K562 (cell line): ENCODE measurements at regions not wholly inside any gene's neighbourhood (a gene's known extent, or its start where the extent isn't known, plus 50 kb on each side); places are given as distances from the start of the nearest gene placed in this dataset.

Experiments
- ATAC-seq: fragments of 200-7000 bp; cut with Tn5 transposase; 3 replicates; pipeline ENCODE4 v1.9.1; 2020; ENCODE audit warnings: moderate library complexity
- BruUV-seq: library from RNA; stranded (reverse); fragments of 400-500 nt; replicated peaks from 2 replicates; lab custom pipeline; 2021; lab: Mats Ljungman, UMichigan
- CTCF ChIA-PET: fragments of 300-600 bp; formaldehyde crosslinking; extraction: SDS; loops from one replicate; lab custom pipeline; 2021; ENCODE audit warnings: low intra/inter-chr PET ratio; lab: Yijun Ruan, JAX
- POLR2A ChIA-PET: fragments of 300-600, 350-650 bp; sonication (Branson Sonifier 250); formaldehyde crosslinking; extraction: SDS; loops from one replicate; lab custom pipeline; 2021; ENCODE audit warnings: antibody characterized with exemption, inconsistent platforms; lab: Yijun Ruan, JAX
- DNase-seq, 4 experiments: peaks; one replicate each; pipeline versions ENCODE4 v3.0.0 to v3.0.0-alpha.2; 2011 to 2018; ENCODE audit warnings: low spot score in 3 of 4, mixed read lengths in 3 of 4; ENCODE audit errors: extremely low read depth in 1 of 4
- FAIRE-seq: peaks from 2 replicates; lab custom pipeline; 2011; peaks lifted over from hg19 to GRCh38; lab: Jason Lieb, UNC
- H2AFZ ChIP-seq: 2 replicates; pipeline ENCODE4 v1.6.0; 2011; ENCODE audit warnings: low read depth, low read length, control low read depth, inconsistent platforms
- H3K27ac ChIP-seq: fragments of 200-600 bp; 3 replicates; pipeline ENCODE4 v1.8.0; 2011; ENCODE audit warnings: low read depth, mild to moderate bottlenecking, control low read depth, inconsistent platforms, low read length, moderate library complexity, mixed read lengths; ENCODE audit errors: extremely low read depth
- H3K27me3 ChIP-seq, 2 experiments: fragments of 300-600 bp in 1 of 2; 2 replicates in 1 of 2; 3 replicates in 1 of 2; pipeline versions ENCODE4 v1.6.0 to v1.8.0; 2011; ENCODE audit warnings: inconsistent platforms in 2 of 2, low read length in 2 of 2, mild to moderate bottlenecking in 1 of 2, mixed read lengths in 1 of 2, moderate library complexity in 1 of 2; ENCODE audit not compliant: control insufficient read depth in 2 of 2, insufficient read depth in 2 of 2
- H3K36me3 ChIP-seq: fragments of 300-600 bp; 3 replicates; pipeline ENCODE4 v1.8.0; 2011; ENCODE audit warnings: mild to moderate bottlenecking, low read length, inconsistent platforms; ENCODE audit not compliant: control insufficient read depth, insufficient read depth
- H3K4me1 ChIP-seq, 2 experiments: fragments of 200-600 bp in 1 of 2; replicated peaks in 1 of 2; 2 replicates in 1 of 2; 3 replicates in 1 of 2; pipeline versions ENCODE4 v1.5.1 to v1.8.0; 2011; ENCODE audit warnings: inconsistent platforms in 2 of 2, low read length in 2 of 2, mild to moderate bottlenecking in 1 of 2, mixed read lengths in 1 of 2, moderate library complexity in 1 of 2; ENCODE audit not compliant: control insufficient read depth in 2 of 2, insufficient read depth in 2 of 2
- H3K4me2 ChIP-seq: 2 replicates; pipeline ENCODE4 v1.6.1; 2011; ENCODE audit warnings: low read length, control low read depth, inconsistent platforms, mixed read lengths; ENCODE audit not compliant: insufficient read depth
- H3K4me3 ChIP-seq: fragments of 200-600 bp; sonication (generic), shearing (Covaris generic); 2 replicates; pipeline ENCODE4 v1.5.1; 2016; ENCODE audit warnings: control low read depth, inconsistent platforms
- H3K79me2 ChIP-seq: fragments of 200-600 bp; 3 replicates; pipeline ENCODE4 v1.8.0; 2011; ENCODE audit warnings: low read length, inconsistent platforms; ENCODE audit not compliant: control insufficient read depth, insufficient read depth
- H3K9ac ChIP-seq, 2 experiments: 2 replicates each; pipeline versions ENCODE4 v1.6.0 to v1.6.1; 2011; ENCODE audit warnings: low read depth in 2 of 2, low read length in 2 of 2, control low read depth in 1 of 2, inconsistent platforms in 1 of 2, mild to moderate bottlenecking in 1 of 2, mixed read lengths in 1 of 2; ENCODE audit not compliant: insufficient read depth in 1 of 2
- H3K9me1 ChIP-seq: one replicate; pipeline ENCODE4 v1.6.0; 2011; ENCODE audit warnings: inconsistent platforms, mild to moderate bottlenecking, low read length, moderate library complexity; ENCODE audit not compliant: control insufficient read depth, insufficient read depth
- H3K9me3 ChIP-seq: replicated peaks from 2 replicates; pipeline ENCODE4 v1.5.1; 2011; ENCODE audit warnings: low read depth, low read length, inconsistent platforms; ENCODE audit not compliant: control insufficient read depth, insufficient read depth
- H4K20me1 ChIP-seq: replicated peaks from 2 replicates; pipeline ENCODE4 v1.6.1; 2011; ENCODE audit warnings: low read length, inconsistent platforms, mixed read lengths; ENCODE audit not compliant: control insufficient read depth, insufficient read depth
- CBX5 ChIP-seq: IDR thresholded peaks from 2 replicates; pipeline ENCODE4 v1.6.1; 2014; ENCODE audit warnings: low read depth, borderline replicate concordance
- ELF4 ChIP-seq: fragments of 450-650 bp; formaldehyde crosslinking; IDR thresholded peaks from 2 replicates; pipeline ENCODE4 v1.4.0; 2022; ENCODE audit warnings: missing genetic modification characterization
- FOXA1 ChIP-seq: fragments of 450-650 bp; IDR thresholded peaks from 2 replicates; pipeline ENCODE4 v1.6.1; 2016; ENCODE audit warnings: mild to moderate bottlenecking, borderline replicate concordance
- FOXK1 ChIP-seq: sonication (generic); formaldehyde crosslinking; IDR thresholded peaks from 2 replicates; pipeline ENCODE4 v1.8.0; 2022; ENCODE audit warnings: missing genetic modification reagents, mild to moderate bottlenecking, borderline replicate concordance
- HDAC1 ChIP-seq, 2 experiments: fragments of 450-650 bp; IDR thresholded peaks; 2 replicates each; pipeline ENCODE4 v1.6.1; 2016 to 2017; ENCODE audit warnings: inconsistent platforms in 1 of 2, mild to moderate bottlenecking in 1 of 2, moderate library complexity in 1 of 2
- MED1 ChIP-seq: sonication (generic); formaldehyde crosslinking; IDR thresholded peaks from 2 replicates; pipeline ENCODE4 v1.8.1; 2023; ENCODE audit warnings: missing genetic modification reagents, borderline replicate concordance
- PRDM10 ChIP-seq: fragments of 450-650 bp; IDR thresholded peaks from 2 replicates; pipeline ENCODE4 v1.6.1; 2018; ENCODE audit not compliant: partially characterized antibody
- SLC30A9 ChIP-seq: fragments of 250-450 bp; sonication (Bioruptor Pico); IDR thresholded peaks from 2 replicates; pipeline ENCODE4 v1.8.0; 2022; ENCODE audit warnings: mild to moderate bottlenecking, moderate library complexity
- SREBF1 ChIP-seq: fragments of 150-350 bp; IDR thresholded peaks from 2 replicates; pipeline ENCODE4 v1.6.1; 2014; ENCODE audit warnings: antibody characterized with exemption, low read depth, low read length, borderline replicate concordance
- TAF1 ChIP-seq: IDR thresholded peaks from 2 replicates; pipeline ENCODE4 v1.6.1; 2011; ENCODE audit warnings: mild to moderate bottlenecking, low read length, moderate library complexity; ENCODE audit not compliant: insufficient read depth, control insufficient read depth, severe bottlenecking; ENCODE audit errors: extremely low read depth
- WHSC1 ChIP-seq: IDR thresholded peaks from one replicate; pipeline ENCODE4 v1.6.1; 2012; ENCODE audit warnings: low read length, control low read depth, inconsistent platforms
- ZFP36 ChIP-seq: fragments of 150-350 bp; IDR thresholded peaks from 2 replicates; pipeline ENCODE4 v1.6.1; 2018; ENCODE audit warnings: low read length, low read depth; ENCODE audit not compliant: partially characterized antibody
- ZKSCAN8 ChIP-seq: fragments of 200-800 bp; sonication (Bioruptor generic); IDR thresholded peaks from 2 replicates; pipeline ENCODE4 v1.6.1; 2016; ENCODE audit warnings: missing genetic modification characterization, missing compliant biosample characterization
- ZMIZ1 ChIP-seq, 2 experiments: fragments of 150-350 bp in 1 of 2; IDR thresholded peaks; 2 replicates each; pipeline ENCODE4 v1.6.1; 2012 to 2016; ENCODE audit warnings: low read depth in 2 of 2, low read length in 2 of 2, mild to moderate bottlenecking in 1 of 2, moderate library complexity in 1 of 2
- WGBS: fragments of 100-300 bp; shearing (Covaris generic); methylation state at CpG from one replicate; pipeline ENCODE4 v1.1.6; 2016; ENCODE audit warnings: low coverage, mixed read lengths; ENCODE audit not compliant: insufficient coverage; ENCODE audit errors: missing lambda C conversion rate; 5-methylcytosine and 5-hydroxymethylcytosine counted together
- in situ Hi-C: fragments of 300-500 bp; cut with MboI; formaldehyde crosslinking; loops from 4 replicates; pipeline ENCODE4 v1.15.0; 2018; ENCODE audit warnings: inconsistent platforms, mixed read lengths
- intact Hi-C: fragments of 100-400 bp; cut with micrococcal nuclease; formaldehyde crosslinking; loops from 2 replicates; pipeline ENCODE4 v1.14.2; 2022

- H3K9me1 ChIP-seq, result no peaks in the 10 kb centered on the region
Measured at GRCh38 chr15:62857411-62857853, 185.1 kb upstream of the TPM1 start.

More at GRCh38 chr15:62857411-62857853, 185.1 kb upstream of the TPM1 start:
- H2AFZ ChIP-seq, result no peak overlapping the region
- BruUV-seq, result no TSS peak
- intact Hi-C loops, result no loop called here
- H3K4me1 ChIP-seq, result no peaks in the 10 kb centered on the region
- DNase-seq (no peak), ATAC-seq (no peak), FAIRE-seq (no peak)
- TF ChIP-seq SLC30A9 (CRISPR knock-in tag) (no peak), ZMIZ1 (IDR thresholded peaks at IDR 0.05; ENCODE audit: low read depth in 2 of 2, low read length in 2 of 2) (no peak), HDAC1 (IDR thresholded peaks at IDR 0.05) (no peak), CBX5 (no peak), ZKSCAN8 (CRISPR knock-in tag) (no peak), PRDM10 (no peak), FOXA1 (no peak), SREBF1 (no peak), TAF1 (no peak), MED1 (CRISPR knock-in tag) (no peak), FOXK1 (CRISPR knock-in tag) (no peak), ZFP36 (no peak), WHSC1 (no peak), ELF4 (CRISPR knock-in tag) (no peak)
- H3K9me3 ChIP-seq, result no peaks in the 10 kb centered on the region
- no peaks in the 10 kb centered on the region for H3K79me2 ChIP-seq
- peaks cover 10 to 38% of the 10 kb centered on the region in 2 experiments; a peak in 3 of 5 replicates for H3K27me3 ChIP-seq
- no peak overlapping the region for H3K27ac ChIP-seq
- H3K4me2 ChIP-seq, result no peak overlapping the region
- no peaks in the 10 kb centered on the region; the same call in 1 of the 2 replicates for H4K20me1 ChIP-seq
- H3K36me3 ChIP-seq, result no peaks in the 10 kb centered on the region
- POLR2A ChIA-PET, result no interaction called here
- H3K9ac ChIP-seq, result no peak overlapping the region
- no peak overlapping the region for H3K4me3 ChIP-seq
- CTCF ChIA-PET, result no interaction called here
- WGBS, result 3% methylated on average over 5 of the region's 5 CpGs
- in situ Hi-C loops, result no loop called here
